GM06990 (cell line): ENCODE measurements at regions not wholly inside any gene's neighbourhood (a gene's known extent, or its start where the extent isn't known, plus 50 kb on each side); places are given as distances from the start of the nearest gene placed in this dataset.

Experiments used
- DNase-seq: peaks from one replicate; pipeline ENCODE4 v3.0.0-alpha.2; 2011; ENCODE audit not compliant: insufficient read length; ENCODE audit errors: extremely low read depth
- H3K27me3 ChIP-seq: replicated peaks from 2 replicates; pipeline ENCODE4 v1.6.0; 2011; ENCODE audit warnings: low read length; ENCODE audit not compliant: control insufficient read depth, insufficient read depth
- H3K36me3 ChIP-seq: 2 replicates; pipeline ENCODE4 v1.5.1; 2011; ENCODE audit warnings: low read length; ENCODE audit not compliant: control insufficient read depth, insufficient read depth
- H3K4me3 ChIP-seq: replicated peaks from 2 replicates; pipeline ENCODE4 v1.5.1; 2011; ENCODE audit warnings: low read depth, mild to moderate bottlenecking, control low read depth, low read length
- CTCF ChIP-seq: IDR thresholded peaks from 2 replicates; pipeline ENCODE4 v1.5.1; 2011; ENCODE audit warnings: low read length, control low read depth, mild to moderate bottlenecking, inconsistent platforms; ENCODE audit not compliant: insufficient read depth, poor library complexity, severe bottlenecking

GRCh38 chr4:81375745-81376144 lies 96.0 kb downstream of the RASGEF1B start:
- DNase-seq = no peak
- TF ChIP-seq CTCF = no peak
- no peak overlapping the region for H3K4me3 ChIP-seq
- H3K36me3 ChIP-seq = no peaks in the 10 kb centered on the region
- H3K27me3 ChIP-seq = no peaks in the 10 kb centered on the region

DNA sequence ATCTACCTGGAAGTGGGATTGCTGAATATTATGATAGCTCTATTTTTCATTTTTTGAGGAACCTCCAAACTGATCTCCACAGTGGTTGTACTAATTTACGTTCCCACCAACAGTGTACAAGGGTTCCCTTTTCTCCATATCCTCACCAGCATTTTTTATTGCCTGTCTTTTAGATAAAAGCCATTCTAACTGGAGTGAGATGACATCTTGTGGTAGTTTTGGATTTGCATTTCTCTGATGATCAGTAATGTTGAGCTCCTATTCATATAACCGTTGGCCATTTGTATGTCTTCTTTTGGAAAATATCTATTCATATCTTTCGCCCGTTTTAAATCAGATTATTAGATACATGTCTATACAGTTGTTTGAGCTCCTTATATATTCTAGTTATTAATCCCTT lies 101.8 kb downstream of the RASGEF1B start:
- H3K27me3 ChIP-seq = no peaks in the 10 kb centered on the region
- no peaks in the 10 kb centered on the region for H3K36me3 ChIP-seq
- TF ChIP-seq CTCF = no peak
- no peak for DNase-seq
- H3K4me3 ChIP-seq = no peak overlapping the region

DNA sequence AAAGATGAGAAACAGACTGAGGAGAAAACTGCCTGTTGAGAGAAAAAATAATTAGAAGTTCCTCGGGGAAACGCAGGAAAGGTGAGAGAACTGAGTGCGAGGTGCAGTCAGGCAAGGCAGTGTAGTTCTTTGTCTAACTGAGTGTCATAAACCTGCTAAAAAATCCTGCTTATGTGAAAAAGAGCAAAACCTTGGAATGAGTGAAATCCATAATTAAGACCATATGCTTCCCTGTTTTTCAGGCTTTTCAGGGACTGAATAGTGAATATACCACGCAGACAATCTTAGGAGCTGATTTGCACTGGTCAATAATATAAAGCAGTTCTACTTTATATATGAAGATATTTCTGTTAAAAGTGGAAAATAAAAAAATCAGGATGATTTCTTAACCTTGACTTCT lies 104.9 kb downstream of the RASGEF1B start:
- Histone ChIP-seq H3K36me3 (no peaks in the 10 kb centered on the region), H3K27me3 (no peaks in the 10 kb centered on the region), H3K4me3 (no peak overlapping the region)
- no peak for DNase-seq
- TF ChIP-seq CTCF = no peak

DNA sequence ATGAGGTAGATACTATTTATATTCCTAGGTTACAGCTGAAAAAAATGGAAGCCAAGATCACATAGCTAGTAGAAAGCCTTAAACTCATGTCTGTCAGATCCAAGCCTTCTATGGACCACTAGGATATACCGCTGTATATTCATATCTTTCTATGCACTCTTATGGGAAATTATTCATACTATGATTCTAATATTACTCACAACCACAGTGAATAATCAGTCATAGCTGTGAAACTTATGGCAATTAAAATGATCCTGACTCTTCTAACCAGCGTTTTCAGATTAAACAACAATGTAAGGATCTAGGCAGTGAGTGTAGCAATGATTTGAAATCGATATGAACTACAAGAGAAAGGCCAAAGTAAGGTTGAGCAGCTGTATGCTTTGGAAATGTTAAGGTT lies 111.0 kb downstream of the RASGEF1B start:
- H3K36me3 ChIP-seq = no peaks in the 10 kb centered on the region
- H3K4me3 ChIP-seq = no peak overlapping the region
- H3K27me3 ChIP-seq = no peaks in the 10 kb centered on the region
- no peak for DNase-seq
- TF ChIP-seq CTCF = no peak

DNA sequence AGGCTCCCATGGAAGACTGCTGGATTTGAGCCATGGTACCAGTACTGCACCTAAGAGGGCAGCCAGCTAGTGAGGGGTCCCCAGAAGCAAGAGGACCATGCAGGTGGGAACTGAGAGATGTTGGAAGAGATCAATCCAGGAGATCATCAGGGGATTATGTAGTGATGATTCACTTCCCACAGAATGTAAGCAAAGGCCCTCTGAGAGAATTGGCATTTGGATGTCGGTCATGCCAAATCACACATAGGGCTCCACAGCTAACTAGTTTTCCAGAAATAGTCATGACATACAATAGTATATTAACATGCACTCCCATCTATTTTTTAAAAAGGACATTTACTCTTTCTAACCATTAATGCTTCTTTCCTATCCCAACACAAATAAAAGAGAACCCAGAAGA lies 112.5 kb downstream of the RASGEF1B start:
- TF ChIP-seq CTCF = no peak
- Histone ChIP-seq H3K36me3 (no peaks in the 10 kb centered on the region), H3K27me3 (no peaks in the 10 kb centered on the region), H3K4me3 (no peak overlapping the region)
- no peak for DNase-seq

GRCh38 chr4:81358154-81358553 lies 113.6 kb downstream of the RASGEF1B start:
- Histone ChIP-seq H3K36me3 (no peaks in the 10 kb centered on the region), H3K27me3 (no peaks in the 10 kb centered on the region), H3K4me3 (no peak overlapping the region)
- no peak for TF ChIP-seq CTCF
- DNase-seq = no peak
